PC-9 (cell line): ENCODE measurements at regions not wholly inside any gene's neighbourhood (a gene's known extent, or its start where the extent isn't known, plus 50 kb on each side); places are given as distances from the start of the nearest gene placed in this dataset.

Experiments used
- EZH2 ChIP-seq: fragments of 200-600 bp; sonication (generic); IDR thresholded peaks from 2 replicates; pipeline ENCODE4 v1.8.0; 2017; ENCODE audit warnings: antibody characterized with exemption, low read depth
- TF ChIP-seq, protein P1 (sequence below): fragments of 200-600 bp; sonication (generic); conservative IDR thresholded peaks from 2 replicates; pipeline ENCODE4 v1.6.1; 2017; ENCODE audit warnings: mixed run types, antibody characterized with exemption, mild to moderate bottlenecking, moderate library complexity

GRCh38 chr11:42066113-42066512, 606.7 kb upstream of the LRRC4C start:
- no peak for TF ChIP-seq EZH2
- TF ChIP-seq, protein P1, sequence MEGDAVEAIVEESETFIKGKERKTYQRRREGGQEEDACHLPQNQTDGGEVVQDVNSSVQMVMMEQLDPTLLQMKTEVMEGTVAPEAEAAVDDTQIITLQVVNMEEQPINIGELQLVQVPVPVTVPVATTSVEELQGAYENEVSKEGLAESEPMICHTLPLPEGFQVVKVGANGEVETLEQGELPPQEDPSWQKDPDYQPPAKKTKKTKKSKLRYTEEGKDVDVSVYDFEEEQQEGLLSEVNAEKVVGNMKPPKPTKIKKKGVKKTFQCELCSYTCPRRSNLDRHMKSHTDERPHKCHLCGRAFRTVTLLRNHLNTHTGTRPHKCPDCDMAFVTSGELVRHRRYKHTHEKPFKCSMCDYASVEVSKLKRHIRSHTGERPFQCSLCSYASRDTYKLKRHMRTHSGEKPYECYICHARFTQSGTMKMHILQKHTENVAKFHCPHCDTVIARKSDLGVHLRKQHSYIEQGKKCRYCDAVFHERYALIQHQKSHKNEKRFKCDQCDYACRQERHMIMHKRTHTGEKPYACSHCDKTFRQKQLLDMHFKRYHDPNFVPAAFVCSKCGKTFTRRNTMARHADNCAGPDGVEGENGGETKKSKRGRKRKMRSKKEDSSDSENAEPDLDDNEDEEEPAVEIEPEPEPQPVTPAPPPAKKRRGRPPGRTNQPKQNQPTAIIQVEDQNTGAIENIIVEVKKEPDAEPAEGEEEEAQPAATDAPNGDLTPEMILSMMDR: no peak
